Epithelial cell of proximal tubule (primary cell): ENCODE measurements at regions not wholly inside any gene's neighbourhood (a gene's known extent, or its start where the extent isn't known, plus 50 kb on each side); places are given as distances from the start of the nearest gene placed in this dataset.

ENCODE experiments used
- DNase-seq: peaks from one replicate; pipeline ENCODE4 v3.0.0-alpha.2; 2011; ENCODE audit warnings: low read depth
- H3K4me3 ChIP-seq: 2 replicates; pipeline ENCODE4 v1.5.1; 2011; ENCODE audit warnings: low read depth, mild to moderate bottlenecking, low read length
- CTCF ChIP-seq: conservative IDR thresholded peaks from 2 replicates; pipeline ENCODE4 v1.5.1; 2012; ENCODE audit warnings: low read depth, mild to moderate bottlenecking, low read length

GRCh38 chr5:66406761-66407336 is 189.3 kb upstream of the MAST4 start:
- TF ChIP-seq CTCF, result no peak
- H3K4me3 ChIP-seq, result no peak overlapping the region
- no peak for DNase-seq

- DNase-seq, result no peak
- no peak for TF ChIP-seq CTCF
Observed at GRCh38 chr5:66407765-66408164, 188.4 kb upstream of the MAST4 start.

GRCh38 chr5:66408576-66408975 is 187.6 kb upstream of the MAST4 start:
- DNase-seq, result no peak
- H3K4me3 ChIP-seq, result no peak overlapping the region
- no peak for TF ChIP-seq CTCF

More at GRCh38 chr5:66407765-66408164, 188.4 kb upstream of the MAST4 start:
- no peak overlapping the region for H3K4me3 ChIP-seq

- no peak overlapping the region for H3K4me3 ChIP-seq
- TF ChIP-seq CTCF, result no peak
- DNase-seq, result no peak
Observed at GRCh38 chr5:66410122-66410521, 186.1 kb upstream of the MAST4 start.

GRCh38 chr5:66411701-66412100 is 184.5 kb upstream of the MAST4 start:
- TF ChIP-seq CTCF, result no peak
- DNase-seq, result no peak
- H3K4me3 ChIP-seq, result no peak overlapping the region

- H3K4me3 ChIP-seq, result no peak overlapping the region
- DNase-seq, result no peak
- no peak for TF ChIP-seq CTCF
Observed at GRCh38 chr5:66413931-66414330, 182.3 kb upstream of the MAST4 start.

- no peak for DNase-seq
- no peak for TF ChIP-seq CTCF
- H3K4me3 ChIP-seq, result no peak overlapping the region
Observed at GRCh38 chr5:66415208-66415607, 181.0 kb upstream of the MAST4 start.
